IMR-90 (cell line): ENCODE measurements at regions not wholly inside any gene's neighbourhood (a gene's known extent, or its start where the extent isn't known, plus 50 kb on each side); places are given as distances from the start of the nearest gene placed in this dataset.

Experiments used
- BHLHE40 ChIP-seq: fragments of 150-350 bp; IDR thresholded peaks from 2 replicates; pipeline ENCODE4 v1.6.1; 2016; ENCODE audit warnings: mild to moderate bottlenecking, low read depth, low read length
- CEBPB ChIP-seq: IDR thresholded peaks from 2 replicates; pipeline ENCODE4 v1.6.1; 2012; ENCODE audit warnings: low read depth, low read length, improper control_type of control experiment
- CHD1 ChIP-seq: IDR thresholded peaks from 2 replicates; pipeline ENCODE4 v1.6.1; 2012; ENCODE audit warnings: low read depth, low read length, improper control_type of control experiment
- FOS ChIP-seq: fragments of 150-350 bp; IDR thresholded peaks from 2 replicates; pipeline ENCODE4 v1.6.1; 2016; ENCODE audit warnings: low read depth, low read length
- MAZ ChIP-seq: IDR thresholded peaks from 2 replicates; pipeline ENCODE4 v1.6.1; 2012; ENCODE audit warnings: low read depth, mild to moderate bottlenecking, low read length, improper control_type of control experiment, moderate library complexity, borderline replicate concordance
- MXI1 ChIP-seq: IDR thresholded peaks from 2 replicates; pipeline ENCODE4 v1.6.1; 2012; ENCODE audit warnings: low read depth, mild to moderate bottlenecking, low read length, moderate library complexity, borderline replicate concordance
- NFE2L2 ChIP-seq: fragments of 150-350 bp; IDR thresholded peaks from 2 replicates; pipeline ENCODE4 v1.6.1; 2016; ENCODE audit warnings: low read depth, mild to moderate bottlenecking, low read length
- POLR2A ChIP-seq: IDR thresholded peaks from 2 replicates; pipeline ENCODE4 v1.6.1; 2012; ENCODE audit warnings: mild to moderate bottlenecking, low read depth, low read length
- RAD21 ChIP-seq: IDR thresholded peaks from 2 replicates; pipeline ENCODE4 v1.6.1; 2012; ENCODE audit warnings: low read length, improper control_type of control experiment
- RFX5 ChIP-seq: IDR thresholded peaks from 2 replicates; pipeline ENCODE4 v1.8.0; 2012; ENCODE audit warnings: low read depth, mild to moderate bottlenecking, low read length, moderate library complexity
- SMC3 ChIP-seq: fragments of 150-350 bp; IDR thresholded peaks from 2 replicates; pipeline ENCODE4 v1.6.1; 2016; ENCODE audit warnings: low read depth, mild to moderate bottlenecking, antibody characterized with exemption, low read length, moderate library complexity
- TF ChIP-seq, protein P1 (sequence below): conservative IDR thresholded peaks from 2 replicates; pipeline ENCODE4 v1.5.1; 2012; ENCODE audit warnings: mild to moderate bottlenecking, low read depth, low read length, improper control_type of control experiment

DNA sequence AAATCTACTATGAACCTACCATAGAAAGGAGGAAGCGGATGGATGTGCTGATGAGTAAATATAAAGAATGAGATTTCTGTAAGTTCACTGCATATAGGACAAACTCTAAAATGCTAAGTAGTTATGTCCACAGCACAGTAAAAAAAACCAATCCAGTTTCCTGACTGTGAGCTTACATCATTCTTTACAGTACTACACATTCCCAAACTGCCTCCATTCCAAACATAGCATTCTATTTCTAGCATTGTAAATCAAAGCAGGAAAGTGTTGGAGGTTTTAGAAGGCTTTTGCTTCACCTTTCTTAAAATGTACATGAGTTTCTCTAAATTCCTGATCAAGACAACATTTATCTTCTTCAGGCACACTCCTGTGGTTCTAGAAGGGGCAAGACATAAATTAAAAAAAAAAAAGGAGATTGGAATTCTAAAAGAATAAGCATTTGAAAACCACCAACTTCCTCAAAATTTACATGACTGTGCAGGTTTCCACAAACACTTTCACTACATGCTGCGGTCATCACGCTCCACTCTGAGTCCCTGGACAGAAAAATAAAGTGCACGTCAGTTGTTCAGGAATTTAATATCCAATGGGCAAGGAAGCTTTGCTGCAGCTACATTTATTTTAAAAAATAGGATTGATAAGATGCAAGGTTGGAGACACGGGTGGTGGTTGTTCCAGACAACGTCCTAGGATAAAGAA is 297.6 kb upstream of the STS start:
- TF ChIP-seq RFX5 (no peak), POLR2A (no peak), MXI1 (no peak), FOS (no peak), CEBPB (no peak), SMC3 (no peak), MAZ (no peak), CHD1 (no peak), NFE2L2 (no peak), BHLHE40 (no peak), RAD21 (no peak)
- TF ChIP-seq, protein P1, sequence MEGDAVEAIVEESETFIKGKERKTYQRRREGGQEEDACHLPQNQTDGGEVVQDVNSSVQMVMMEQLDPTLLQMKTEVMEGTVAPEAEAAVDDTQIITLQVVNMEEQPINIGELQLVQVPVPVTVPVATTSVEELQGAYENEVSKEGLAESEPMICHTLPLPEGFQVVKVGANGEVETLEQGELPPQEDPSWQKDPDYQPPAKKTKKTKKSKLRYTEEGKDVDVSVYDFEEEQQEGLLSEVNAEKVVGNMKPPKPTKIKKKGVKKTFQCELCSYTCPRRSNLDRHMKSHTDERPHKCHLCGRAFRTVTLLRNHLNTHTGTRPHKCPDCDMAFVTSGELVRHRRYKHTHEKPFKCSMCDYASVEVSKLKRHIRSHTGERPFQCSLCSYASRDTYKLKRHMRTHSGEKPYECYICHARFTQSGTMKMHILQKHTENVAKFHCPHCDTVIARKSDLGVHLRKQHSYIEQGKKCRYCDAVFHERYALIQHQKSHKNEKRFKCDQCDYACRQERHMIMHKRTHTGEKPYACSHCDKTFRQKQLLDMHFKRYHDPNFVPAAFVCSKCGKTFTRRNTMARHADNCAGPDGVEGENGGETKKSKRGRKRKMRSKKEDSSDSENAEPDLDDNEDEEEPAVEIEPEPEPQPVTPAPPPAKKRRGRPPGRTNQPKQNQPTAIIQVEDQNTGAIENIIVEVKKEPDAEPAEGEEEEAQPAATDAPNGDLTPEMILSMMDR, result no peak
